GM12872 (cell line): ENCODE measurements at regions not wholly inside any gene's neighbourhood (a gene's known extent, or its start where the extent isn't known, plus 50 kb on each side); places are given as distances from the start of the nearest gene placed in this dataset.

Source experiments
- CTCF ChIP-seq: IDR thresholded peaks from 3 replicates; pipeline ENCODE4 v1.5.1; 2011; ENCODE audit warnings: low read depth, mild to moderate bottlenecking, low read length, moderate library complexity; ENCODE audit not compliant: insufficient read depth

GRCh38 chr3:76061654-76062053 lies 276.3 kb upstream of the ZNF717 start:
- no peak for TF ChIP-seq CTCF

- TF ChIP-seq CTCF, result no peak
These were observed 277.7 kb upstream of the ZNF717 start for GRCh38 chr3:76063019-76063418.

- no peak for TF ChIP-seq CTCF
These were observed 278.5 kb upstream of the ZNF717 start for GRCh38 chr3:76063811-76064210.

GRCh38 chr3:76065964-76066363 lies 280.6 kb upstream of the ZNF717 start:
- no peak for TF ChIP-seq CTCF

GRCh38 chr3:76078101-76078500 lies 292.8 kb upstream of the ZNF717 start:
- TF ChIP-seq CTCF, result no peak

DNA sequence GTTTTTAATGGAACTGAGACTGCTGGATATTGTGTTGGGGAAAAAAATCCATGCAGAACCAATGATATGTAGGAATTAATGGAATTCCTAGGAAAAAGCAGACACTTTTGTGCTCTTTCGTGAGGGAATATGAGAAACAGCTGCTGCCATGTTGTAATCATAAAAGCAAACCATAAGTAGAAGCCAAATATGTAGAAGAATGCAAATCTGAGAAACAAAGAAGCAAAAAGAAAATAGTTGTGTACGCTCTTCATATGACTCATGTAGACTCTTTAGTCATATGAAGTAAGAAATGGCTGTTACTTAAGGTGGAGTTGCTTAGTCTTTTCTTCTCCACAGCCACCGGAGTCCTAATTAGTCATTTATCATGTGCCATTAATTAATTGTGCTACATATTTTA lies 298.6 kb upstream of the ZNF717 start:
- no peak for TF ChIP-seq CTCF

DNA sequence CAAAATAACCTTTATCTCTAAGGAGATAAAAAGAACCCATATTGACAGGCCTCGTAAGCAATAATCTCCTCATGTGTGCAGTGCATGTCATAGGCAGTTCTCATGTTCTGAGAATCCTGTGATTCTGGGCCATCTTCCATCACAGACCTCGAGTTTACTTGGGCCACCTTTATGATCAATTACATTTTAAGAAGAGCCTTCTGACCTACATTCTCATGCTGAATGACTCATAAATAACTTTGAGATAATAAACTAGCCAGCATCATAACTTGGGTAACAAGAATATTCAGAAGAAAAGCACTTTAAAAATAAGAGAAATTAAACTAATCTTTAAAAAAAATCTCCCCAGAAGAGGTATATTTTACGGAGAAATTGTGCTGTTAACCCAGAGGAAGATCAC lies 310.7 kb upstream of the ZNF717 start:
- no peak for TF ChIP-seq CTCF
